HG03469 (cell line): ENCODE measurements at regions not wholly inside any gene's neighbourhood (a gene's known extent, or its start where the extent isn't known, plus 50 kb on each side); places are given as distances from the start of the nearest gene placed in this dataset.

Experiments
- ATAC-seq: cut with Tn5 transposase; IDR thresholded peaks from one replicate; pipeline ENCODE4 v1.9.1; 2021; ENCODE audit warnings: mild to moderate bottlenecking, moderate library complexity, moderate number of reproducible peaks; ENCODE audit not compliant: unreplicated experiment

DNA sequence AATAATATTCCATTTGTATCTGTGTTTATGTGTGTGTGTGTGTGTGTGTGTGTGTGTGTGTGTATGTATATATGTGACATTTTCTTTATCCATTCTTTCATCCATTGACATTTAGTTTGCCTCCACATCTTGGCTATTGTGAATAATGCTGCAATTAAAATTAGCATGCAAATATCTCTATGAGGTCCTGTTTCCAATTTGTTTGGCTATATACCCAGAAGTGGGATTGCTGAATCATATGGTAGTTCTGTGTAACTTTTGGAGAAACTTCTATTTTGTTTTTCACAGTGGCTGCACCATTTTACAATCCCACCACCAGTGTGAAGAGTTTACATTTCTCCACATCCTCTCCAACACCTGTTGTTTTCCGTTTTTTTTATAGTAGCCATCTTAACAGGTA, 53.1 kb downstream of the CH25H start:
- no peak for ATAC-seq

DNA sequence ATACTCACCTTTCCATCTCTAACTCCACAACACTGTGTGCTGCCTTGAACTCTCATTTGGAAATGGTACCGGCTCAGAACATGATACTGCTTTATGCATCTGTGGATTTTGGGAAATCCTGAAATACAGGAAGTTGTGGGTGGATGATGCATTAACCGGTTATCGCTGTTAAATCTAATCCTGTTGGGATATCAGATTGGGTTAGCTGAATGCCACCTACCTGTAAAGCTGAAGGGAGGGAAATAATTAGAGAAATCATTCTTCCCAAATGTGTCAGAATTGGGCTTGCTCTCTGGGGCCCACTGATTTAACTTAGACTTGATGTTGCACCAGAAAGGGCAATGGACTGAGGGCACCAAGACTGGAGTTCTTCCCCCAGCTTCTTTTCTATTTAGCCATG, 54.0 kb downstream of the CH25H start:
- no peak for ATAC-seq

DNA sequence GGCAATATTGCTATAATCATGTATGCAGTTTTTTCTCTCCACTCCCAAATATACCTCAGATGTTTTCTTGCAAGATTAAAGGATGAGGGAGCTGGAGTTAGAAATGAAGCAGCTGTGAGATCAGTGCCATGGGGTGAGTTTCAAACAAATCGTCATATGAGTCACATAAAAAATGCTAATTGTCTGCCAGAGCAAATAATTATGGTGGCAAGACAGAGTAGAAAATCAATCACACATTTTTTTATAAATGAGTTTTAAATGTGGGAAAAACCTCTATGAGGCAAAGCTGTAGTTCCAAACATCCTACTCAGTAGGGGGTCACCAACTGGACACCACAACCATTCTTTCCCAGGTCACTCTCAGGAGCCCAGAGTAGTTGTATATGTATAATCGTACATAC, 55.3 kb downstream of the CH25H start:
- ATAC-seq: no peak

DNA sequence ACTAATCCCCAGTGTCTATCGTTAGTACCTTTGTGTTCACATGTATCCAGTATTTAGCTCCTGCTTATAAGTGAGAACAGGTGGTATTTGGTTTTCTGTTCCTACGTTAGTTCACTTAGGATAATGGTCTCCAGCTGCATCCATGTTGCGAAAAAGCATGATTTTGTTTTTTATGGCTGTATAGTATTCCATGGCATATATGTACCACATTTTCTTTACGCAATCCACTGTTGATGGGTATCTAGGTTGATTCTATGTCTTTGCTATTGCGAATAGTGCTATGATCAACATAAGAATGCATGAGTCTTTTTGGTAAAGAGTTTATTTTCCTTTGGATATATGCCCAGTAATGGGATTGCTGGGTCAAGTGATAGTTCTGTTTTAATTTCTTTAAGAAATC, 59.1 kb downstream of the CH25H start:
- no peak for ATAC-seq

DNA sequence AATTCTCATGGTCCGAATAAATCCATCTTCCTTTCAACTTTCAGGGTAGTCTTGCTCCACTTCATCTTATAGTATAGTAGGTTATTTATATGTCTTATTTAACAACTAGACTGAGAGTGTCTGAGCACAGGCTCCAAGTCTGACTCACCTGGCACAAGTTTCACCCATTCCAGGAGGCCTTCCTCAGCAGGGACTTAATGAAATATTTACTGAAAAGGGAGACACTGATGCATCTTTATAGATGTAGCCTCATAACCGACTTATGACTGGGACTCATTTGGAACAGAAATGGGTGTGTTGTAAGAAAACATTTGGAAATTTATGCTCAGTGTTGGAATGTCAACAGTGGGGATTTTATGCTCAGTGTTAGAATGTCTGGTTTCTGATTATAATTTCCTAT, 59.9 kb downstream of the CH25H start:
- ATAC-seq: no peak

DNA sequence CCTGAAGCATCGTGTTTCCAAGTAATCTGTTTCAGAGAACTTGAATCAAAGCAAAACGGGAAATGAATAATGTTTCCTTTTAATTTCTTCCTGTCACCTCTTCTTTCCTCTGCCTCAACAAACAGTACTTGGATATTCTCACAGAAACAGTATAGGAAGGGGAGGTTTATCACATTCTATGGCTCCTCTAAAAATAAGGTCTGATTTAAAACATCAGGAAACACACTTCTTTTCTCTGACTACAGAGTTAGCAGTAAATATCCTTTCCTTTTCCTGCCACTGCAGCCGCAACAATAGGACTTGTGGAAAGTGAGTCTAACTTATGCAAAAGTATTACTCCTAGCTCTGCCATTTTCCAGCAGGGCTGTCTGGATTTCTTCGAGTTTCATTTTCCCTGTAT, 62.3 kb downstream of the CH25H start:
- ATAC-seq: no peak

DNA sequence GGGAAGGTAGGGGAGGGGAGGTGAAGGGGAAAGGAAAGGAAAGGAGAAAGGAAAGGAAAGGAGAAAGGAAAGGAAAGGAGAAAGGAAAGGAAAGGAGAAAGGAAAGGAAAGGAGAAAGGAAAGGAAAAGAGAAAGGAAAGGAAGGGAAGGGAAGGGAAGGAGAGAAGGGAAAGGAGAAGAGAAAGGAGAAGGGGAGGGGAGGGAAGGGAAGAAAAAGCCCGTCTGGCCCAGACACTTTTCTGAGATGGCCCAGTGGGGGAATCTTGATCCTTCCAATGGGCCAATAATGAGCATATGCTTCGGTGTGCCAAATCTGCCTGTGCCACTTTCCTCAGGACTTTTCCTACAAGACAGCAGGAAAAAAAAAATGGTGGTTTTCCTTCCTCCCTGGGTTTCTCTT, 64.5 kb downstream of the CH25H start:
- ATAC-seq: no peak

DNA sequence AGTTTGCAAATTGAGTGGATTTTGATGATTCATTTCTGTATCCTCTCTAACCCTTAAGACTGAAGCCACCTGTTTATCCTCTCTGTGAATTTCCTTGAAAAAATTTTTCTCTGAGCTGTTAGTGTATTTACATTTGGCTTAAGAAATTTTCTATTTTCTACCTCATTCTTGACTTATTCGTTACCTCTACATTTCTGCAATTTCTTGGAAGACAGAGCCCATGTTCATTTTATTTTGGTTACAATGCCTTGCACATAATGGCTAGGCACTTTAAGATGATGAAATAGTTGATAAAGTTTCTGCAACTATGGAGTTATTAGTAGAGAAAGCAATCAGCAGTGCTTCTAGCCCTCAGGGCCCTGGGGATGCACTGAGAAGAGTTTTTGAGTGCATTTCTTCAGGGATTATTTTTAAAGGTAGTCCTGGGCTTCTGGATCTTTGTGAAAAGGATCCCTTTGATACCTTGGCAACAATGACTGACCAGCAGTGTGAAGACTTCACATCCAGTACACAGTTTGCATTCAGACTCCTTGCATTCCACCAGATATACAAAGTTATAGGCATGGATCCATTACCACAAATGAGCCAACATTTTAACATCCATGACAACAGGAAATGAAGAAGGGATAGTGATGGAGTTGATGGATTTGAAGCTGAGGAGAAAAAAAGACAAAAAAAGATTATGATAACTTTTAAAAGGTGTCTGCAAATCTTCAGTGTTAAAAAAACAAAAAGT, 68.2 kb downstream of the CH25H start:
- ATAC-seq: no peak

DNA sequence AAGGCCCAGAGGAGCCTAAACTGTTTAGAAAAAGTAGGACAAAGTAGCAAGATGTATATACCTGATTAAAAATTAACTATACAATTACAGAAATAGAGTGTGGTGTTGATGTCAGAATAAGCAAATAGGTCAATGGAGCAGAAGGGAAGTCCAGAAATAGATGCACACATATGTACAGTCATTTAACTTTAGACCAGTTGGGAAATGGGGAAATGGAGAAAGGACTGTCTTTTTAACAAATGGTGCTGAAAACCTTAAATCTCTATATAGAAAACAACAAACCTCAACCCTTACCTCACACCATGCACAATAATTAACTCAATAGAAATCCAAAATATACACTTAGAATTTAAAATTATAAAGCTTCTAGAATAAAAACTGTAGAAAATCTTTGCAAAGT, 72.2 kb downstream of the CH25H start:
- ATAC-seq: peak; percentile 70

DNA sequence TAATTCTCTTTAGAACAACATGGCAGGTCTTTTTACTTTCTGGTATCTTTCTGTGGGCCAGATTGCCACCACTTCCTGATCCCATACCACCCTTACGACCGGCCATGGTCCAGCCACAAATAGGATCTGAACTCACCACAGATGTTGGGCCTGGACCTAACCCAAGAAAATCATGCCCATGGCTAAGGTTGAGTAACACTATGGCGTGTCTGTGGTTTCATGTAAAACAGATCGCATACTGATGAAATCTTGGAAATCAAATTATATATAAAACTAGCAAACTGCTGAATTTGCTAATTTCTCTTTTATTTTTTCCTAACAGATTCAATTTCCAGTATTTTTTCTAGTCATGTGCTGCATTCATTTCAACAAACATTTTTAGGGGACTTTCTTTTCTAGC, 77.2 kb downstream of the CH25H start:
- ATAC-seq: no peak

DNA sequence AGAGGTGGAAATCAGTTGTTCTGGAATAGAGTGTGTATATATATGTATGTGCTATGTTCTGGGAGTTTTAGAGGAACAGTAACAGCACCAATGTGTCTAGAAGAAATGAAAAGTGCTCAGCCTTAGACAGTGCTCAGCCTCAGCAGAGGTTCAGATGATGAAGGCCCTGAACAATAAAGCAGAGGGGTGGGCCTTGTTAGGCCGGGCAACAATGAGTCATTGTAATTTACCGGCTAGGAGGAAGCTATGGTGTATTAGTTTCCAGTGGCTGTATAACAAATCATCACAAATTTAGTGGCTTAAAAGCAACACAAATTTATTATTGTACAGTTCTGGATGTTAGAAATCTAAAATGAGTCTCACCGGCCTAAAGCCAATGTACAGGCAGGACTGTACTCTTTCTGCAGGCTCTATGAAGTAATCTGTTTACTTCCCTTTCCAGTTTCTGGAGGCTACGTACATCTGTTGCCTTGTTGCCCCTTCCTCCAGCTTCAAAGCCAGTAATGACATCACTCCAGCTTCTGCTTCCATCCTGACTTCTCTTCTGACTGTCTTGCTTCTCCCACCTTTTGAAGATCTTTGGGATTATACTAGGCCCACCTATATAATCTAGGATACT, 84.6 kb downstream of the CH25H start:
- ATAC-seq: no peak

DNA sequence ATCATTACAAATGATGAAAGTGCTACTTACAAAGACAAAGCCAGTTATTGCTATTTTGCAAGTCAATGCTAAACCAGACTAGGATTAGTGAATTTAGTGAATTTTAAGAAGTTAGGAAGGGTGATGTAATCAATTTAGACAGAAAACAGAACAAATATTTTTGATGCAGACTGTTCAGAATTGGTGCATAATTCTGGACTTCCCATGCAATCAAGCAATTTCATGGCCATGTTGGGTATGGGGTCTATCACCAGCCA, 85.4 kb downstream of the CH25H start:
- no peak for ATAC-seq

DNA sequence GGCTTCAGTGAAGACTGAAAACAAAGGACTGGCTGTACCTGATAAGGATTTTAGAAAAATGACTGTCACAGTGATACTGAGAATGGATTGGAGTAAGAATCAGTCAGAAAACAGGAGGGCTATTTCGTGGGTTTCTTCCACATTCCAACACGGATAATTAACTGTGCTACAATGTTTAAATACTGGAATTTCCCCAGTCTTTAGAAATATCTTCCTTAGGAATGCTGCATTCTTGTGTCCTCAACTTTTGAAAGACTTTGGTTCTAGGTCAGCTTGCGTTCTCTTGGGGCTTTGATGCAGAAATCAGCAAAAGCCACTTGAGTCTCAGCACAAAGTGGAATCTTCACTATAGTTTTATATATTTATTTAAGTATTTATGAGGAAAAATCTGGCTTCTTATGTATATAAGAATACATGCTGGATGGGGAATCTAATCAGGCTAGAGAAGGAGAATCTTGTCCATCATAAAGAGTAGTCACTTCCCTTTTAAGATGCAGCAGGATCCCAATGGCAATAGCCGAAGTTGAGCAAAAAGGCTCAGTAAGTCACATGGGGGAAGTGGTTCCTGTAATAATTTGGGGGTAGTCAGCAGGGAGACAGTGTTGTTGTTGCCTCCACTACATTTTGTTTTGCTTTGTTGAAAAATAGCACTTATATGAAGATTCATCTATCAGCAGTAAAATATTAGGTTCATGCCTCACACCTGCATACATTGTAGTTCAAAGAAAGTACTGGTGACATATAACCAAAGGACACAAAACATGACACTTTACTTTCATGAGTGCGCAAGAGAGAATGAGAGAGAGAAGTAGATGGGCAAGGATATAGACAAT, 86.0 kb downstream of the CH25H start:
- no peak for ATAC-seq

DNA sequence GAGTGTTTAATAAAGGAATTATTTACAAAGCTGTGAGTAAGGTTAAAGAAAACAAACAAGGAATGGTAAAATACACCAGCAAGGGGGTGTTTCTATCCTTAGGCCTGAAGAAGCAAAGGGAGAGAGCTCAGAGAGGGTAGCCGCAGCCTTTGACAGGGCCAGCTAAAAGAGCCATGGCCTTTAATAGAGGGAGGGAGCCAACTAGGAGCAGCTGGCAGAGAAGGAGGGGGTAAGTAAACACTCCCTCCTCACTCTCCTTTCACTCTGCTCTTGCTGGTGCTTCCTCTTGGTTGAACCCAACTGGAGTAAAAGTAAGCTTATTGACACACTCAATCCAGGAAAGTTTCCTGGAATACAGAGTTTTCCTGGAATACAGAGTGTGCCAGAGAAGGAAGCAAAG, 87.5 kb downstream of the CH25H start:
- ATAC-seq: no peak

DNA sequence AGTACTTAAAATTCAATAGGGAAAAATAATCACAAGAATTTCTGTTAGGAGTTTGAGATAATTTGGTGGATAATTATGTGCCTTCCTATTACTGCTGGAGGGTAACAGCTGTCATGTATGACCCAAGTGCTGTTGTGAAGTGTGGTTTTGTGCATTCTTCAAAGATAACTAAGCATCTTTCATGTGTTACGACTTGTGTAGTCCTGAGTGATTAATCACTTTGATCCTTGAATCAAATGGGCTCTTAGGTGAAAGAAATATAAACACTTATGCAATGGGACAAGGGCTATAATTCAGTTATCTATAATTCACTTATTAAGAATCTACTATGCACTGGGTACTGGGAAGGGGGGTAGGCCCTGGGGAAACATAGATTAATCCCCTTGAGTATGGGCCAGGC, 89.0 kb downstream of the CH25H start:
- no peak for ATAC-seq

DNA sequence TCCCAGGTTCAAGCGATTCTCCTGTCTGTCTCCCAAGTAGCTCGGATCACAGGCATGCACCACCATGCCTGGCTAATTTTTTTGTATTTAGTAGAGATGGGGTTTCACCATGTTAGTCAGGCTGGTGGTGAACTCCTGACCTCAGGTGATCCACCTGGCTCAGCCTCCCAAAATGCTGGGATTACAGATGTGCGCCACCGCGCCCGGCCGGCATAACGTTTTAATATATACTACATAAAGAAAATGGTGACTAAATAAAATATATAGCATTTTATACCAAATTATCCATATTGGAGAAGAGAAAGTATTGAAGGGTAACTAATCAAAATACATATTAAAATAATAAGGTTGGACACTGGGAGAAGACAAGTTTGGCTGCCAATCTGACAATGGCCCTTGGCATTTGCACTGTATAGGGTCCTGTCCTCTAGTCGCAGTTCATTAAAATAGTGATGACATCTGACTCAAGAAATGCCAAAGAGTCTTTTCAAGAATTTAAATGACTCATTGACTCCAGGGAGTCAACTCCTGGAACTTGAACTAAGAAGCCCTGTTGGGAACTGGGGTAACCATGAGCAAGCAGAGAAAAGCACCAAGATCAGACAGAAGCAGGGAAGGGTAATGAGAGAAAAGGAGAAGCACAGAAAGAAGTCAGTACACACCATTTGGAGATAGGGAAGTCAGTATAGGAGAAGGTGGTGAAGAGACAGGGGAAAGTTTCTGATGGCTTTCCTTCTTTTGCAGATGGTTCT, 91.1 kb downstream of the CH25H start:
- ATAC-seq: no peak

DNA sequence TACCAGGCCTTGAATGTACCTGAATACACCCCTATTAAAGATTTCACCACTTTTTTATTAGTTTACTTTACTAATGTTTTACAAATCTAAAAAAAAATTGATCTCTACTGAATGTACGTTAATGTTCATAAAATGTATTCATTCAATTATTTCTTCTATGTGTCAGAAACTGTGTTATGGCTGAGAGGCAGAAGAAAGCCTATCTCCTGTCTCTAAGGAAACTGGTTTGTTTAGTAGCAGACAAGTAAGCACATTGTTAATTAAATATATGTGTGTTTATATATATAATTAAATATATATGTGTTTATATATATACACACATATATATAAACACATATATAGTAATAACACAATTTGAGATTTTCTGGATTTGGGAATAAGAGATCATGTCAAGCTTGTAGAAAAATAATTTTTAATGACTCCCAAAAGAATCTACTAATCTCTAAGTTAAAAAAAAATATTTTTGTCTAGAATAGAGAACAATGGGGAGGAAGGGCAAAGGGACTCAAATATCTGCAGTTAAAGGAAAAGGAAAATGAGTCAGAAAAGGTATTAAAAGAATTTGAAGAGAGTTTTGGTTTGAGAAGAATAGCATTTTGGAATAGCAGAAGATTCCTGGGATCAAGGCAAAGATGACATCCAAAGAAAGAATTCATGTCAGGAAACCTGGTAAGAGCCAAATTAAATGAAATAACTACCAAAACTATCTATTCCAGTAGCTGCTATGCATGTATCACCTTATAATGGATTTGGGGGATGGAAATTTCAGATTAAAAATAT, 92.1 kb downstream of the CH25H start:
- no peak for ATAC-seq

DNA sequence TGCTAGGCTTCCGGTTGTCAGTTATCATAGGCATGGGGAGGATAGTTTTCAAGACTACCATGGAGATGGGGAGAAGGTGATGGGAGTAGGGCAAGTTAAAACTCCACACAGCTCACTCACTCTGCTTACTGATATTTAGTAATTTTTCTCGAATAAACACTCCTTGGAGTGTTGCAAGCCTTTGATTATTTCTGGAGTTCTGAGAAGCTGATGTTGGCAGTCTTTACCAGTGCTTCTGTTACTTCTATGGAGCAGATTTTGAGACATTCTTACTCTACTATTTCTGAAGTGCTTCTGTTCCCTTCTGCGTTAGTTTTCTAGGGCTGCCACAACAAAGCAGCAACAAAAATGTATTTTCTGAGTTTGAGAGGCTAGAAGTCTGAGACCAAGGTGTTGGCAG, 104.4 kb downstream of the CH25H start:
- no peak for ATAC-seq

DNA sequence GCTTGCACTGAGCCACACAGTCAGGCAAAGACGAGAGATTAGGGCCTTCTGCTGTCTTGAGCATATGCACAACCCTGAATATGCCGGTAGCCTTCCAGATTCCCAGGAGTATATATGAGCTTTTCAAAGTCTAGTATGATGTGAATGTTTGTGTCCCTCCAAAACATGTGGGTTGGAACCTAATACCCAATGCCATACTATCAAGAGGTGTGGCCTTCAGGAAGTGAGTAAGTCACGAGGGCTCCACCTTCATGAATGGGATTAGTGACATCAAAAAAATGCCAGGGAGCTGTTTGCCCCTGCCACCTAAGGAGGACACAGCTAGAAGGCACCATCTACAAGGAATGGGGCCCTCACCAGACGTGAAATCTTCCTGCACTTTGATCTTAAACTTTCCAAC, 105.2 kb downstream of the CH25H start:
- no peak for ATAC-seq

DNA sequence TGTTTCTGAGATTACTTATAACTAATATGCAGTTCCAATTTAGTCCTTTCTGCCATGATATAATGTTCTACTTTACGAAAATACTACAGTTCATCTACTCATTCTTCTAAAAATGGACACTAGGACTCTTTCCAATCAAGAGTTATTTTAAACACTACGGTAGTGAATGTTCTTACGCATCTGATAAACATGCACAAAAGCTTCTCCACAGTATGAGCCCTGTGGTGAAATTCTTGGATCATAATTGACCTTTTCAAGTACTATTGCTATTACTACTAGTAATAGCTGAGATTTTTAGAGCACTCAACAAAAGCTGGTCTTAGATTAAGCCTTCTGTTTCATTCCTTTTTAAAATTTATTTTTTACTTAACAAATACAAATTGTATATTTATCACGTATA, 106.4 kb downstream of the CH25H start:
- no peak for ATAC-seq

DNA sequence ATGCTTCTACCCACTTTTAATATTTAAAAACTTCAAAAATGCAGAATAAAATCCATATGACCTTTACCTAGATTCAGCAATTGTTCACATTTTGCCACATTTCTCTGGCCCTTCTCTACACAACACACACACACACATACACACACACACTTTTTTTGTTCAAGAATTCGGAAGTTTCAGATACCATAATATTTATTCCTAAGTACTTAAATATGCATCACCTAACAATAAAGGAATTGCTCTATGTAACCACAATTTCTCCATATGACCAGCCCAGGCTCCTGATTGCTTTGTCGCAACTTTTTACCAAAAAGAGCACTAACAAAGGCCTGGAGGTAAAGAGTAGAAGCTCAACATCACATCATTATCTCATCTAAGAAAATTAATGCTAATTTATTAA, 106.6 kb downstream of the FAS start:
- no peak for ATAC-seq
